IPS-18a (cell line): ENCODE measurements at regions not wholly inside any gene's neighbourhood (a gene's known extent, or its start where the extent isn't known, plus 50 kb on each side); places are given as distances from the start of the nearest gene placed in this dataset.

Experiments
- H3K27ac ChIP-seq: one replicate; pipeline ENCODE4 v1.5.1; 2013; ENCODE audit warnings: low read length
- H3K27me3 ChIP-seq: one replicate; pipeline ENCODE4 v1.6.1; 2013; ENCODE audit warnings: mild to moderate bottlenecking, low read length; ENCODE audit not compliant: control insufficient read depth, insufficient read depth
- H3K36me3 ChIP-seq: one replicate; pipeline ENCODE4 v1.6.1; 2013; ENCODE audit warnings: low read depth, low read length; ENCODE audit not compliant: control insufficient read depth
- H3K4me1 ChIP-seq: one replicate; pipeline ENCODE4 v1.6.1; 2013; ENCODE audit warnings: low read depth, low read length; ENCODE audit not compliant: control insufficient read depth
- H3K4me3 ChIP-seq: one replicate; pipeline ENCODE4 v1.5.1; 2013; ENCODE audit warnings: low read length
- H3K9ac ChIP-seq: one replicate; pipeline ENCODE4 v1.6.1; 2013; ENCODE audit warnings: mild to moderate bottlenecking, low read length, moderate library complexity
- H3K9me3 ChIP-seq: one replicate; pipeline ENCODE4 v1.6.1; 2013; ENCODE audit warnings: low read depth, low read length; ENCODE audit not compliant: control insufficient read depth

DNA sequence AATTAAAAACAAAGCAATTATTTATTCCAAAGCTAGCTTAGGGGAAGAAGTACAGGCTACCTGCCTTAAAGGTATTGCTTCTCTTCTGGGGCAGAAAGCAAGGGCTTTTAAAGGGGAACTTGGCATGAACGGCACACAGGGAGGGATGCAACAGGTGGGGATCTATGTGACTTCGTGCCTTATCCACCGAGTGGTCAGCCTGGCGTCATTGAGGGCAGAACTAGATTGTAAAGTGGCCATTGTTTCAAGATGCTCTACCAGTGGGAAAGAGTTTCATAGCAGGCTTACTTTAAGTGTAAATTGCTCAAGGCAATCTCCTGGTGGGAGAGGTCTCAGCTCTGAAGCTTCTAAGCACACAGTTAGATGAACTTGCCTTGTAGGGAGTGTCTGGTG is 360.4 kb downstream of the ATP23 start:
- Histone ChIP-seq H3K36me3 (no peaks in the 10 kb centered on the region), H3K4me3 (no peak overlapping the region), H3K9me3 (no peaks in the 10 kb centered on the region), H3K27me3 (no peaks in the 10 kb centered on the region), H3K27ac (no peak overlapping the region), H3K4me1 (peaks cover 3% of the 10 kb centered on the region), H3K9ac (no peak overlapping the region)

DNA sequence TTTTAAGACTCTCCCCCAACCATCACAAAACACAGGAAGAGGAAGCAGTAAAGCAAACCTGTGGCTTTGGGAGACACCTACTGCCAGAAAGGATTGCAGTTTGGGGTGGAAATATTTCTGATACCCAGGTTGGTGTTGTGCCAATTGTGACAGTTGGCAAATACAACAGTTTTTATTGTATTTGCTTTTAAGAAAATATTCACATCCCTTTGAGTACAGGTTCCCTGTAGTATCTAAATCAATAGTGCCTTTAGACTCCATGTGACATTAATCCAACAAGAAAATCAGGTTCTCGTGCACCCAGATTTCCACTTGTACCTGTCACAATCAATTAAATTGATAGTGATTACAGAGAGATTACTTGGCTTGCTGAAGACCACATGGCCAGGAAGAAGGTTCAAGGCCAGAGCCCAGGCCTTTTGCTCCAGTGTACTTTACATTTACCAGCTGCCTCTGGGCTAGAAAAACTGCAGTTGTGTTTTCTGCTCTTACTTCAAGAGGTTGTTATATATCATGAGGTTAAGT is 361.2 kb downstream of the ATP23 start:
- no peaks in the 10 kb centered on the region for H3K27me3 ChIP-seq
- no peaks in the 10 kb centered on the region for H3K4me1 ChIP-seq
- H3K9ac ChIP-seq: no peak overlapping the region
- H3K9me3 ChIP-seq: no peaks in the 10 kb centered on the region
- no peak overlapping the region for H3K4me3 ChIP-seq
- no peaks in the 10 kb centered on the region for H3K36me3 ChIP-seq
- H3K27ac ChIP-seq: no peak overlapping the region

DNA sequence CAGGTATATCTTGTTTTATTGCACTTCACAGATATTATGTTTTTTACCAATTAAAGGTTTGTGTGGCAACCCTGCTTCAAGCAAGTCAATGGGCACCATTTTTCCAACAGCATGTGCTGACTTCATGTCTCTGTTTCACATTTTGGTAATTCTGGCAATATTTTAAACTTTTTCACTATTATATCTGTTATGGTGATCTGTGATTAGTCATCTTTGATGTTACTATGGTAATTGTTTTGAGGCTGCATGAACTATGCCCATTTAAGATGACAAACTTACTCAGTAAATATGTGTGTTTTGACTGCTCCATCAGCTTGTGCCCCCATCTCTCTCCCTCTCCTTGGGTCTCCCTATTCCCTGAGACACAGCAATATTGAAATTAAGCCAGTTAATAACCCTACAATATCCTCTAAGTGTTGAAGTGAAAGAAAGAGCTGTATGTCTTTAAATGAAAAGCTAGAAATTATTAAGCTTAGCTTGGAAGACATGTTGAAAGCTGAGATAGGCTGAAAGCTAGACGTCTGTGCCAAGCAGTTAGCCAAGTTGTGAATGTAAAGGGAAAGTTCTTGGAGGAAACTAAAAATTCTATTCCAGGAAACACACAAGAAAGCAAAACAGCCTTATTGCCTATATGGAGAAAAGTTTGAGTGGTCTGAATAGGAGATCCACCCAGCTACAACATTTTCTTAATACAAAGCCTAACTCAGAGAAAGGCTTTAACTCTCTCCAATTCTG is 365.1 kb downstream of the ATP23 start:
- H3K9ac ChIP-seq: no peak overlapping the region
- no peaks in the 10 kb centered on the region for H3K9me3 ChIP-seq
- no peaks in the 10 kb centered on the region for H3K36me3 ChIP-seq
- H3K4me3 ChIP-seq: no peak overlapping the region
- no peaks in the 10 kb centered on the region for H3K27me3 ChIP-seq
- no peaks in the 10 kb centered on the region for H3K4me1 ChIP-seq
- no peak overlapping the region for H3K27ac ChIP-seq

DNA sequence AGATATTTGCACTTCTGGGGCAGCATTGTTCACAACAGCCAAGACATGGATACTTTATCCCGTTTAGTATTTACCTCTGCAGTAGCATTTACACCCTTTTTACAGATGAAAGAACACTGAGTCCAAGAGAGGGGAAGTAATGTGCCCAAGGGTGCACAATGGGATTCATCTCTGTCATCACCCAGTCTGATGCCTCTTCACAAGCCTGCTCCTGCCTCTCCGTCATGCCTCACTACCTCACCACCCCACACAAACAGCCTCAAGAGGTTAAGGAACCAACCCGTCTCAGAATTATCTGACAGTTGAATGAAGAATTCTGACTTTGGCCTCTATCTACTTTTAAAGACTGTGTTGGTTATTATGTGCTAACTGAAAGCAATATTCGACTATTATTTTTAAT is 368.4 kb downstream of the ATP23 start:
- Histone ChIP-seq H3K27me3 (no peaks in the 10 kb centered on the region), H3K9me3 (no peaks in the 10 kb centered on the region), H3K4me3 (no peak overlapping the region), H3K36me3 (no peaks in the 10 kb centered on the region), H3K27ac (no peak overlapping the region), H3K4me1 (no peaks in the 10 kb centered on the region), H3K9ac (no peak overlapping the region)

DNA sequence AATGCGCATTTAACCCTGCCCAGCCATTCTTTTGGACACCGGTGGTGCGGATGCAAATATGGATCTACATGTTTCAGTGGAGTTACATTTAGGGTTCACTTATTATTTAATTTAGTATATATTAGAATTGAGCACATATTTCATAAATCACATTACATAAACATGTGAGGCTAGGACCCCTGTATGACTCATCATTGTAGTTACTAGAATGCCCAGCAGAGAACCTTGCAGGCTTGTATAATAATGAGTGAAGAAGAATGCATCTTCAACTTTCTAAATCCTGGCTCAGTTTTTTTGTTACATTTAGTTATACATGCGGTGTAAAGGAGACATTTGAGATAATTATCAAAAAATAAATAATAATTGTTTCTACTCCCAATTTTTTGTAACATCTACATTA is 369.0 kb downstream of the ATP23 start:
- Histone ChIP-seq H3K9ac (no peak overlapping the region), H3K27ac (no peak overlapping the region), H3K4me3 (no peak overlapping the region), H3K4me1 (no peaks in the 10 kb centered on the region), H3K36me3 (no peaks in the 10 kb centered on the region), H3K27me3 (no peaks in the 10 kb centered on the region), H3K9me3 (no peaks in the 10 kb centered on the region)

DNA sequence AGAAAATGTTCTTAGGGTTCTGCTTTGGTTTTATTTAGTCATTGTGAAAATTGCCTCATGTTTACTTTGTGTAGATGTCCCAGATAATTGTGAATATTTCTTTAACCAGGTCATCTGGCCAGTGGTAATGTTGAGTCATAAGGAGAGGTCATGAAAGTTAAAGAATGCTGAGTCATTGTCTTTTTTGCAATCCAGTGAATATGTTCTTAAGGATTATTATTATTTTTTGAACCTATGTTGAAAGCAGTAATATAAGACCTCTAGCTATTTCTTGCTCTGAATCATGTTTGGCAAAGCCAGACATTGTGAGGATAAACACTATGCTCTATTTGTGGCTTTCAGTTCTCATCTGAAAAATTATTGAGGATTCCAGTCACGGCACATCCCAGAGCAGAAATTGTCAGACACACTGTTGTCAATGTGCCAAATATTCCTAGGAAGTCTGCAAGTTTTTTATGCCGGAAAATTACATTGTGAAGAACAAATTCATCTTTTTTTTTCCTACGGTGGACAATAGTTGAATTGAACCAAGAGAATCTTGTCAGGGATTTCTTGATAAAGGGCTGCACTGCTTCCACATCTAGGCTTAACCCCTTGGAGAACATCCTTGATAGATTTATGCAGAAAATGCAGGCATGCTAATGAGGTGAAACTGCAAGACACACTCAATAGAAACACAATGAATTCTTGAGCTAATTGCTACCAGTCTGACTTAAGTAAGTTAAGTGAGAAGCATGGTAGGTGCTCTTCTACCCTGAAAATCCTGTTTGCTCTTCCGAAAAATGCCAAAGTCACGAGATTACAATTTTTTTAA is 369.6 kb downstream of the ATP23 start:
- H3K36me3 ChIP-seq: no peaks in the 10 kb centered on the region
- H3K27me3 ChIP-seq: no peaks in the 10 kb centered on the region
- H3K9me3 ChIP-seq: no peaks in the 10 kb centered on the region
- H3K27ac ChIP-seq: no peak overlapping the region
- no peak overlapping the region for H3K4me3 ChIP-seq
- no peak overlapping the region for H3K9ac ChIP-seq
- no peaks in the 10 kb centered on the region for H3K4me1 ChIP-seq

DNA sequence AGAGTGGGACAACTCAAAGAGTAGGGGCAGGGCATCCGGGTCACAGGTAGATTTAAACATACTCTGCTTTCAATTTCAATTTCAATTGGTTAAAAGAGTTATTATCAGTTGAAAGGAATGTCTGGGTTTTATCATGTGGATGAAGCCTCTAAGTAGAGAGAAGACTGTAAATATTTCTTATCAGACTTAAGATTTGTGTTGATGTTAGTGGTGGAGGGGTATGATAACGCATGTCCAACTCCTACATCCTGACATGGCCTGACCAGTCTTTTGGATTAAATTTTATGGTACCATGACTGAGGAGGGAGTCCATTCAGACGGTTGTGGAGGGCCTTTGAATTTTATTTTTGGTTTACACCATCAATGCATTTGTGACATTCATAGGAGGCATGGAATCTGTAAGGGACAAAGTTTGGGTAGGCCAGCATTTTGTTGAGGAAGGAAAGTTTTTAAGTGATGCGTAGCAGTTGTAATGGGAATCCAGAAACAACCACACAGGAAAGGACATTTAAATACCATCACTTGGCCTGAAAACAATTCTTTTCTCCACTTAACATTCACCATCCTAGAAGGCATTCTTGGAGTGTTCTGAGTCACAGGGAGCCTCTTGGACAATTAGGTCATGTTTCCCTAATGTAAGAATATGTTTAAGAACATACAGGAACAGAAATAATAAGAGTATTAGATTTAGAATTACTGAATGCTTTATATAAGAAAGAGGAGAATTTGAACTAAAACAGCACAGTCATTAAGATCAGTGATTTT is 371.9 kb downstream of the ATP23 start:
- Histone ChIP-seq H3K9me3 (no peaks in the 10 kb centered on the region), H3K36me3 (no peaks in the 10 kb centered on the region), H3K27me3 (no peaks in the 10 kb centered on the region), H3K4me3 (no peak overlapping the region), H3K27ac (no peak overlapping the region), H3K9ac (no peak overlapping the region), H3K4me1 (no peaks in the 10 kb centered on the region)

DNA sequence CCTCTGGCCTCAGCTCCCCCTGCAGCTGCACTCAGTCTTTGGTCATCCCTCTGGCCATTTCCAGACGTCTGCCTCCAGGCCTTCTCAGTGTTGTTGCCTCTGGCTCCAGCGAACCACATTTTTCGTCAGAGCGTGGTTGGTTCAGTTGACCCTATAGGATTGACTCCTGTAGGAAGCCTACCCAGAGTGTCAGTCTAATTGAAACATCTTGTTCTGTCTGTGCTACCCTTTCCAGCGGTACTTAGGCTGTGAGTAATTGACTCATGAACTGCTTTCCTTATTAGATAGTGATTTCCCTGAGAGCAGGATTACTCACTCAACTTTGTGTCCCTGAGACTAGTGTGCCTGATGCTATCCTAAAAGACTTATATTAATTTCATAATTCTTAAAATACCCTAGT is 373.2 kb downstream of the ATP23 start:
- Histone ChIP-seq H3K27ac (no peak overlapping the region), H3K4me1 (no peaks in the 10 kb centered on the region), H3K4me3 (no peak overlapping the region), H3K9ac (no peak overlapping the region), H3K9me3 (no peaks in the 10 kb centered on the region), H3K27me3 (no peaks in the 10 kb centered on the region), H3K36me3 (no peaks in the 10 kb centered on the region)

DNA sequence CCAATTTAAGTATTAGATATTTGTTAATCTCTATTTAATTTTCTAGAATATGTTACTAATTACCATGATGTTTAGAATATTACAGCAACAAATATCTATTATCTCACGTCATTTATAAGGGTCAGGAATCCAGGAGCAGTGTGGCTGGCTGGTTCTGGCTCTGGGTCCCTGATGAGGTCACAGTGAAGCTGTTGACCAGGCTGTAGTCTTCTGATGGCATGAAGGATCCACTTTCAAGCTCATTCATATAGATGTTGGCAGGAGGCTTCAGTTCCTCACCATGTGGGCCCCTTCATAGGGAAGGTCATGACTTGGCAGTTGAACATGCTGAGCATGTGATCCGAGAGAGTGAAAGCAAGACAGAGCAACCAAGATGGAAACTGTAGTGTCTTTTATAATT is 375.6 kb downstream of the ATP23 start:
- Histone ChIP-seq H3K27ac (no peak overlapping the region), H3K36me3 (no peaks in the 10 kb centered on the region), H3K4me1 (no peaks in the 10 kb centered on the region), H3K9ac (no peak overlapping the region), H3K4me3 (no peak overlapping the region), H3K9me3 (no peaks in the 10 kb centered on the region), H3K27me3 (no peaks in the 10 kb centered on the region)

DNA sequence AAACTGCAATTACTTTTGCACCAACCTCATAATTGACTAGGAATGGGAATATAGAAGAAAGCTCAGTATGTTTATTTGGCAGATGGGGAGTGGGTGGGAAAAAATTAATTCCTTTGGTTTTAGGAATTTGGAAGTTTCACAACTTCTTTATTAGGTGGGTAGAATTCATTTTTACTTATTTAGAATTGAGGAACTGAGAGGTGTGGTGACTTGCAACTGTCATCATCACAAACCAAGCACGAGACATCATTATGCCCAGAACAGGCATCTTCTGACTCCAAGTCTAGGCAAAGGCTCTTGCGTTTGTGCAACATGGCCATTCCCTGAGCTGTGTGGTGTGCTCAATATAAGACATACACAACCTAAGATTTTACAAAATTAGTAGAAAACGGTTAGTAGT is 380.0 kb downstream of the ATP23 start:
- H3K4me3 ChIP-seq: no peak overlapping the region
- H3K36me3 ChIP-seq: no peaks in the 10 kb centered on the region
- H3K27me3 ChIP-seq: no peaks in the 10 kb centered on the region
- H3K4me1 ChIP-seq: no peaks in the 10 kb centered on the region
- no peak overlapping the region for H3K9ac ChIP-seq
- no peak overlapping the region for H3K27ac ChIP-seq
- no peaks in the 10 kb centered on the region for H3K9me3 ChIP-seq

DNA sequence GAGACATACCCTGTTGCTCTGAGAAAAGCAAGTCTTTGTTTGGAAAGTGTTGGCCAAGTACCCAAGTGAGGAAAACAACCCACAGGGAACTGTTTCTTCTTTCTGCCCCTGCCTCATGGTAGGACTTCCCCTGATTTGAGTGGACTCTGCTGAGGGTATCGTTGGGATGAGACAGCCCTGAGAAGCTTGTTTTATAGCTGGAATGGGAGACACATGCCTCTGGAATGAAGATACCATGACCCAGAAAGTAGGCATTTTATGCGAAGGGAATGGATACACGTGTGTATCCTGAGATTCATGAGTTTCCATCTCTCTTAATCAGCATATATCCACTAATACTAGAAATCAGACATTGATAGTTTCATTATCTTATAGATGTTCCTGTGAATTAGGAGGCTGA is 382.3 kb downstream of the ATP23 start:
- Histone ChIP-seq H3K27me3 (no peaks in the 10 kb centered on the region), H3K4me3 (no peak overlapping the region), H3K4me1 (no peaks in the 10 kb centered on the region), H3K9ac (no peak overlapping the region), H3K36me3 (no peaks in the 10 kb centered on the region), H3K9me3 (no peaks in the 10 kb centered on the region), H3K27ac (no peak overlapping the region)
